NB4 (cell line): ENCODE measurements at regions not wholly inside any gene's neighbourhood (a gene's known extent, or its start where the extent isn't known, plus 50 kb on each side); places are given as distances from the start of the nearest gene placed in this dataset.

Source experiments
- DNase-seq: peaks from one replicate; pipeline ENCODE4 v3.0.0; 2010; ENCODE audit warnings: low read depth
- H3K4me3 ChIP-seq: one replicate; pipeline ENCODE4 v1.5.1; 2011; ENCODE audit warnings: mild to moderate bottlenecking, low read depth, low read length, moderate library complexity
- MYC ChIP-seq: IDR thresholded peaks from 2 replicates; pipeline ENCODE4 v1.6.1; 2011; ENCODE audit warnings: low read depth, low read length
- POLR2A ChIP-seq: IDR thresholded peaks from 2 replicates; pipeline ENCODE4 v1.6.1; 2011; ENCODE audit warnings: mild to moderate bottlenecking; ENCODE audit not compliant: insufficient read length; ENCODE audit errors: extremely low read depth
- TF ChIP-seq, protein P1 (sequence below): IDR thresholded peaks from 2 replicates; pipeline ENCODE4 v1.6.1; 2011; ENCODE audit warnings: low read depth, low read length
- TF ChIP-seq, protein P2 (sequence below): IDR thresholded peaks from one replicate; pipeline ENCODE4 v1.5.1; 2012; ENCODE audit warnings: low read depth, low read length

DNA sequence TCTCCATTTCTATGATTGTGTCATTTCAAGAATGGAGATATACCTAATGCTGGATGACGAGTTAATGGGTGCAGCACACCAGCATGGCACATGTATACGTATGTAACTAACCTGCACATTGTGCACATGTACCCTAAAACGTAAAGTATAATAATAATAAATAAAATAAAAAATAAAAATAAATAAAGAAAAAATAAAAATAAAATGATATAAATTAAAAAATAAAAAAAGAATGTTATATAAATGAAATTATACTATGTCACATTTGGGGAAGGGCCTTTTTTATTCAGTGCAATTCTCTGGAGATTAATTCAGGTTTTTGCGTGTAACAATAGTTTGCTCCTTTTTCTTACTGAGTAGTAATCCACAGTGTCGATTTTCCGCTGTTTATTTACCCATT lies 763.5 kb upstream of the POU3F3 start:
- TF ChIP-seq, protein P1, sequence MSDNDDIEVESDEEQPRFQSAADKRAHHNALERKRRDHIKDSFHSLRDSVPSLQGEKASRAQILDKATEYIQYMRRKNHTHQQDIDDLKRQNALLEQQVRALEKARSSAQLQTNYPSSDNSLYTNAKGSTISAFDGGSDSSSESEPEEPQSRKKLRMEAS: no peak
- no peak for TF ChIP-seq MYC
- no peak for DNase-seq
- no peak overlapping the region for H3K4me3 ChIP-seq

DNA sequence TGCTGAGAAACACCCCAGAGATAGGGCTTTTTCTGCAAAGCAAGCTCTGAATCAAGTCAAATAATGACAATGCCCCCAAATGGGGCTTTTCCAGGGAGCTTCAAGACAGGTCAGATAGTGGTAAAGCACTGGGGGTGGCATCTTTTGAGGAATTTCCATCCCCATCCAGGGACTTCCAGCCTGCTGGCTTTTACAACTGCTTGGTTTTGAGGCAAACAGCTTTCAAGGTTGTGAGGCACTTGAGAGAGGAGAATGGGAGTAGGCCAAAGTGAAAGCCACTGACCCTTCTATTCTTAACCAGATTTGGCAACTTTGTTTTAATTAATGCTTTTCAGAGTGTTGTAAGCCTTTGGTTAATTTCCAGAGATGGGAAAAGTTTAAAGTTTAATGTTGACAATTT lies 762.0 kb upstream of the POU3F3 start:
- no peak overlapping the region for H3K4me3 ChIP-seq
- TF ChIP-seq, protein P2, sequence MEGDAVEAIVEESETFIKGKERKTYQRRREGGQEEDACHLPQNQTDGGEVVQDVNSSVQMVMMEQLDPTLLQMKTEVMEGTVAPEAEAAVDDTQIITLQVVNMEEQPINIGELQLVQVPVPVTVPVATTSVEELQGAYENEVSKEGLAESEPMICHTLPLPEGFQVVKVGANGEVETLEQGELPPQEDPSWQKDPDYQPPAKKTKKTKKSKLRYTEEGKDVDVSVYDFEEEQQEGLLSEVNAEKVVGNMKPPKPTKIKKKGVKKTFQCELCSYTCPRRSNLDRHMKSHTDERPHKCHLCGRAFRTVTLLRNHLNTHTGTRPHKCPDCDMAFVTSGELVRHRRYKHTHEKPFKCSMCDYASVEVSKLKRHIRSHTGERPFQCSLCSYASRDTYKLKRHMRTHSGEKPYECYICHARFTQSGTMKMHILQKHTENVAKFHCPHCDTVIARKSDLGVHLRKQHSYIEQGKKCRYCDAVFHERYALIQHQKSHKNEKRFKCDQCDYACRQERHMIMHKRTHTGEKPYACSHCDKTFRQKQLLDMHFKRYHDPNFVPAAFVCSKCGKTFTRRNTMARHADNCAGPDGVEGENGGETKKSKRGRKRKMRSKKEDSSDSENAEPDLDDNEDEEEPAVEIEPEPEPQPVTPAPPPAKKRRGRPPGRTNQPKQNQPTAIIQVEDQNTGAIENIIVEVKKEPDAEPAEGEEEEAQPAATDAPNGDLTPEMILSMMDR: no peak
- TF ChIP-seq, protein P1: no peak
- TF ChIP-seq MYC (no peak), POLR2A (no peak)
- no peak for DNase-seq

DNA sequence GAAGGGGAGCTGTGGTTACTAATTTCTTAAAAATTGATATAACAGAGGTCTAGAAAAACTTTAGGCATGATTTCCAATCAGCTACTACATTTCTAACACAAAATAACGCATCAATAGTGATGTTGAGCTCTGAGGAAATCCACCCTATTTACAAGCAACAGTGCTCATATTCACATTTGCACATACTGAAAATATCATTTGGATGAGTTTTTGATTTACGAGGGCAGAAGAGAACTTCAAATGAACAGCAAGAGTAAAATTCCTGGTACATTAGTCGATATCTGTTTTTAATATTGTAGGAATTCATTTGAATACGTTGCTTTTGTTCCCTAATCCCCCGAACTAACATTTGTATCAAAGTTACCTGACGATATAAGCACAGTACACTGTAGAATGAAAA lies 761.0 kb upstream of the POU3F3 start:
- no peak overlapping the region for H3K4me3 ChIP-seq
- no peak for DNase-seq
- TF ChIP-seq, protein P2: no peak

DNA sequence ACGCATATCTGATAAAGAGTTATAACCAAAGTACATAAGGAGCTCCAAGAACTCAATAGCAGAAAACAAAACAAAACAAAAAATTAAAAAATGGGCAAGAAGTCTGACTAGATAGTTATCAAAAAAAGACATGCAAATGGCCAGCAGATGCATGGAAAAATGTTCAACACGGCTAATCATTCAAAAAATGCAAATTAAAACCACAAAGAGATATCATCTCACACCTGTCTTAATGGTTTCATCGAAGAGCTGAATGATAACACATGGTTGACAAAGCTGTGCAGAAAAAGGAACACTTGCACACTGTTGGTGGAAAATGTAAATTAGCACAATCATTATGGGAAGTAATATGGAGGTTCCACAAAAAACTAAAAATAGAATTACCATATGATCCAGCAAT lies 751.3 kb upstream of the POU3F3 start:
- H3K4me3 ChIP-seq: no peak overlapping the region
- no peak for DNase-seq
- no peak for TF ChIP-seq MYC
- TF ChIP-seq POLR2A: no peak
- TF ChIP-seq, protein P2: no peak
- TF ChIP-seq, protein P1: no peak

DNA sequence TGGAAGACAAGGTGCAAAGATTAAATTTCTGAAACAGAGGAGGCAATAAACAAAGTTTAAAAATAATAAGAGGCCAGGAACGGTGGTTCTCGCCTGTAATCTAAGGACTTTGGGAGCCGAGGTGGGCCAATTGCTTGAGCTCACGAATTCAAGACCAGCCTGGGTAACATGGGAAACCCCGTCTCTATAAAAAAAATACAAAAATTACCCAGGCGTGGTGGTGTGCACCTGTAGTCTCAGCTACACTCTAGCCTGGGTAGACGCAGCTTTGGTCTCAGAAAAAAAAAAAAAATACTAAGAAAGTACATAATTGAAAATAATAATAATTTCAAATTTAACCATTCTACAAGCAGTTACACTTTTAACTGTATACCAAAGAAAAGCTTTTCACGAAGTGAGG lies 744.6 kb upstream of the POU3F3 start:
- no peak for TF ChIP-seq POLR2A
- TF ChIP-seq, protein P1: no peak
- no peak for TF ChIP-seq MYC
- no peak overlapping the region for H3K4me3 ChIP-seq
- no peak for DNase-seq

DNA sequence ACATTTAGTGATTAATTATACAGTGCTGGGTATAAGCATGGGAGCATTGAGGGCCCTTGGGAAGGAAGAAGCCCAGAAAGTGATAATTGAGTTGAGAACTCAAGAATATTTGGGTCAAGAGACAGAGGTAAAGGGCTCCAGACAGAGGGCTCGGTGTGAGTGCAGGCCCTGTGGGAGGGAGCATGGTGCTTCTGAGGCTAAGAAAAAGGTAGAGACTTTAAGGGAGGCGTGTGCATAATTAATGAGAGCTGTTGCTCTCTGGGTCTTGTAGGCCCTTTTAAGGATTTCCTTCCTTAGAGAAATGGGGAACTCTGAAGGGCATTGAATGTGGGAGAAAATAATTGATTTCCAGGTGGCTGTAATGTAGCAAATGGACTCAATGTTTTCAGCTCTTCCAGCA lies 735.0 kb upstream of the POU3F3 start:
- no peak for TF ChIP-seq MYC
- H3K4me3 ChIP-seq: no peak overlapping the region
- no peak for DNase-seq

DNA sequence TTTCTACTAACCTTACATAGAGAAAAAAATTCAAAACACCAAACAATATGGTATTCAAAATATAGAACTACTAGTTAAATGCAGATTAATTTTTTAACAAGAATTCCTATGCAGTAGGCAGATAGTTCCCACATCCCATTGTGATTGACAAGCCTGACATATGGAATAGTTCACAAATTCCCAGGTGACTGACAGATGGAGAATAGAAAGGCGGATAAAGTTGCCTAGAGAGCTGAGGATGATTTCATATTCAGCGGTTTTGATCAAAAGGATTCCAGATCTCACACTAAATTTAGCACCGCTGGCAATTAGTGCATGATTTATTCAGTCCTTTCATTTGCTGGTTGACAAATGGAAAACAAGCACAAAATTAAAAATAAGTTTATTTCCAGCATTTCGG lies 733.7 kb upstream of the POU3F3 start:
- DNase-seq: no peak

More for the DNA sequence above, 733.7 kb upstream of the POU3F3 start:
- H3K4me3 ChIP-seq: no peak overlapping the region
- TF ChIP-seq, protein P1: no peak
- TF ChIP-seq POLR2A (no peak), MYC (no peak)
- TF ChIP-seq, protein P2: no peak
